Osteoblast (primary cell): ENCODE measurements at regions not wholly inside any gene's neighbourhood (a gene's known extent, or its start where the extent isn't known, plus 50 kb on each side); places are given as distances from the start of the nearest gene placed in this dataset.

ENCODE experiments used
- DNase-seq: peaks from one replicate; pipeline ENCODE4 v3.0.0; 2011; ENCODE audit warnings: low spot score, mixed read lengths; ENCODE audit not compliant: insufficient read length; ENCODE audit errors: missing footprints
- H2AFZ ChIP-seq: 2 replicates; pipeline ENCODE4 v1.6.0; 2011; ENCODE audit warnings: mild to moderate bottlenecking, low read length
- H3K27ac ChIP-seq: 2 replicates; pipeline ENCODE4 v1.5.1; 2011; ENCODE audit warnings: mild to moderate bottlenecking, low read depth, low read length, moderate library complexity
- H3K27me3 ChIP-seq: 2 replicates; pipeline ENCODE4 v1.6.0; 2012; ENCODE audit warnings: mild to moderate bottlenecking, control low read depth, inconsistent platforms, low read length, moderate library complexity; ENCODE audit not compliant: insufficient read depth
- H3K36me3 ChIP-seq: 2 replicates; pipeline ENCODE4 v1.5.1; 2011; ENCODE audit warnings: mild to moderate bottlenecking, low read length, control low read depth, moderate library complexity; ENCODE audit not compliant: insufficient read depth
- H3K4me1 ChIP-seq: 2 replicates; pipeline ENCODE4 v1.5.1; 2011; ENCODE audit warnings: mild to moderate bottlenecking, low read length, control low read depth, moderate library complexity; ENCODE audit not compliant: insufficient read depth
- H3K4me2 ChIP-seq: 2 replicates; pipeline ENCODE4 v1.6.0; 2011; ENCODE audit warnings: mild to moderate bottlenecking, low read length; ENCODE audit not compliant: insufficient read depth
- H3K4me3 ChIP-seq: fragments of 200-600 bp; sonication (generic); 3 replicates; pipeline ENCODE4 v1.5.1; 2012; ENCODE audit warnings: mild to moderate bottlenecking, low read length, inconsistent platforms; ENCODE audit not compliant: insufficient read depth
- H3K79me2 ChIP-seq: 2 replicates; pipeline ENCODE4 v1.6.0; 2012; ENCODE audit warnings: mild to moderate bottlenecking, low read length, control low read depth, inconsistent platforms; ENCODE audit not compliant: insufficient read depth
- H3K9me3 ChIP-seq: 2 replicates; pipeline ENCODE4 v1.5.1; 2011; ENCODE audit warnings: low read depth, low read length, control low read depth
- H4K20me1 ChIP-seq: 2 replicates; pipeline ENCODE4 v1.6.0; 2012; ENCODE audit warnings: mild to moderate bottlenecking, low read length, control low read depth; ENCODE audit not compliant: insufficient read depth
- CTCF ChIP-seq: IDR thresholded peaks from 2 replicates; pipeline ENCODE4 v1.5.1; 2011; ENCODE audit warnings: mild to moderate bottlenecking, low read depth, low read length, moderate library complexity; ENCODE audit errors: extremely low read depth

GRCh38 chr5:148910216-148910615, 83.8 kb downstream of the ADRB2 start:
- peak overlapping the region; percentile 100 for H3K27ac ChIP-seq
- no peaks in the 10 kb centered on the region for H4K20me1 ChIP-seq
- no peak for TF ChIP-seq CTCF
- peaks cover 67% of the 10 kb centered on the region for H3K4me1 ChIP-seq
- H3K4me3 ChIP-seq = no peak overlapping the region
- H3K27me3 ChIP-seq = no peaks in the 10 kb centered on the region
- no peaks in the 10 kb centered on the region for H3K79me2 ChIP-seq
- peak overlapping the region; percentile 52 for H2AFZ ChIP-seq
- DNase-seq = no peak
- H3K36me3 ChIP-seq = no peaks in the 10 kb centered on the region
- H3K9me3 ChIP-seq = no peaks in the 10 kb centered on the region
- H3K4me2 ChIP-seq = peak overlapping the region; percentile 30

- Histone ChIP-seq H4K20me1 (no peaks in the 10 kb centered on the region), H3K27ac (peak overlapping the region; percentile 100), H3K9me3 (no peaks in the 10 kb centered on the region), H3K4me1 (peaks cover 71% of the 10 kb centered on the region), H3K27me3 (no peaks in the 10 kb centered on the region), H3K36me3 (no peaks in the 10 kb centered on the region), H3K79me2 (no peaks in the 10 kb centered on the region), H3K4me2 (peak overlapping the region; percentile 30), H2AFZ (peak overlapping the region; percentile 52), H3K4me3 (no peak overlapping the region)
- TF ChIP-seq CTCF = no peak
- peak; percentile 84 for DNase-seq
Measured at GRCh38 chr5:148910686-148911361, 84.4 kb downstream of the ADRB2 start.

GRCh38 chr5:148911386-148911785, 85.0 kb downstream of the ADRB2 start:
- no peak for DNase-seq
- Histone ChIP-seq H3K4me3 (no peak overlapping the region), H3K27ac (peak overlapping the region; percentile 100), H3K36me3 (no peaks in the 10 kb centered on the region), H3K4me2 (no peak overlapping the region), H2AFZ (peak overlapping the region; percentile 52), H3K9me3 (no peaks in the 10 kb centered on the region), H4K20me1 (no peaks in the 10 kb centered on the region), H3K79me2 (no peaks in the 10 kb centered on the region), H3K4me1 (peaks cover 71% of the 10 kb centered on the region), H3K27me3 (no peaks in the 10 kb centered on the region)
- no peak for TF ChIP-seq CTCF

DNA sequence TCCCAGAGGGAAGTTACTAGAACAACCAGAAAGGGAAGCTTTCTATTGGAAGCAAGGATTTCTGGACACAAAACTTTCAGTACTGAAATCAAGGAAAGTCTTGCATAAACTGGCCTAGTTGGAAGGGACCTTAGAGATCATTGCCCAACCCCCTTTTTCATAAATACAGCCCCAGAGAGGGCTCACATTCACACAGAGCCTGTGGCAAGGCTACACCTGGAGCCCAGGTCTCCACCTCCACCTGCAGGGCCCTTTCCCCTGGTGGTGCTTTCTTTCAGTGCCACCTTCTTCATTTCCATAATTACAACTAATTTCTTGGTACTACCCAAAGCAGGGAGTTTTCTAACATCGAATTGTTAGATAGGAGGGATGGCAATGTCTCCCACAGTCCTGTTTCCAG, 85.7 kb downstream of the ADRB2 start:
- no peaks in the 10 kb centered on the region for H4K20me1 ChIP-seq
- H3K27me3 ChIP-seq = no peaks in the 10 kb centered on the region
- no peaks in the 10 kb centered on the region for H3K9me3 ChIP-seq
- TF ChIP-seq CTCF = no peak
- H3K4me1 ChIP-seq = peaks cover 71% of the 10 kb centered on the region
- peak overlapping the region; percentile 69 for H3K4me2 ChIP-seq
- peak overlapping the region; percentile 100 for H3K27ac ChIP-seq
- no peak overlapping the region for H2AFZ ChIP-seq
- H3K4me3 ChIP-seq = no peak overlapping the region
- no peaks in the 10 kb centered on the region for H3K79me2 ChIP-seq
- no peak for DNase-seq
- H3K36me3 ChIP-seq = no peaks in the 10 kb centered on the region
